CD8-positive, alpha-beta memory T cell (primary cell): ENCODE measurements at regions not wholly inside any gene's neighbourhood (a gene's known extent, or its start where the extent isn't known, plus 50 kb on each side); places are given as distances from the start of the nearest gene placed in this dataset.
A peak's percentile ranks its signal among the peaks of the same experiment; 100 is the strongest.

Source experiments
- CTCF ChIA-PET: fragments of 350-600 bp; sonication (Branson Sonifier 250); formaldehyde crosslinking; loops from one replicate; lab custom pipeline; 2021; ENCODE audit warnings: antibody characterized with exemption; lab: Charles Lee
- POLR2A ChIA-PET: fragments of 350-600 bp; sonication (Branson Sonifier 250); formaldehyde crosslinking; loops from one replicate; lab custom pipeline; 2021; ENCODE audit warnings: antibody characterized with exemption; lab: Charles Lee
- DNase-seq, 5 donors: peaks; one replicate each; pipeline versions ENCODE4 v3.0.0 to v3.0.0-alpha.2; 2020 to 2022; ENCODE audit warnings: mixed read lengths in 1 of 5
- H3K27ac ChIP-seq: one replicate; pipeline ENCODE4 v1.7.0; 2013; ENCODE audit warnings: low read depth, mild to moderate bottlenecking, low read length, moderate library complexity
- H3K27me3 ChIP-seq: 2 replicates; pipeline ENCODE4 v1.7.0; 2013; ENCODE audit warnings: low read length, mild to moderate bottlenecking; ENCODE audit not compliant: insufficient read depth, poor library complexity, severe bottlenecking
- H3K36me3 ChIP-seq: 2 replicates; pipeline ENCODE4 v1.7.0; 2013; ENCODE audit warnings: mild to moderate bottlenecking, low read length, moderate library complexity; ENCODE audit not compliant: insufficient read depth
- H3K4me1 ChIP-seq: 2 replicates; pipeline ENCODE4 v1.7.0; 2013; ENCODE audit warnings: mild to moderate bottlenecking, low read length, moderate library complexity; ENCODE audit not compliant: insufficient read depth
- H3K4me3 ChIP-seq: 2 replicates; pipeline ENCODE4 v1.7.0; 2013; ENCODE audit warnings: mild to moderate bottlenecking, low read length
- H3K9me3 ChIP-seq: 2 replicates; pipeline ENCODE4 v1.7.0; 2013; ENCODE audit warnings: mild to moderate bottlenecking, low read length
- H3K27ac Mint-ChIP-seq, 8 donors: one replicate each; pipeline ENCODE4 v1.8.0; 2020 to 2021; ENCODE audit warnings: mixed read lengths in 8 of 8, mild to moderate bottlenecking in 6 of 8, inconsistent platforms in 3 of 8, moderate library complexity in 3 of 8
- H3K27me3 Mint-ChIP-seq, 2 donors: one replicate each; pipeline ENCODE4 v1.8.0; 2020 to 2021; ENCODE audit warnings: mixed read lengths in 2 of 2, mild to moderate bottlenecking in 1 of 2, moderate library complexity in 1 of 2
- H3K36me3 Mint-ChIP-seq, 3 donors: one replicate each; pipeline ENCODE4 v1.8.0; 2020 to 2021; ENCODE audit warnings: mixed read lengths in 3 of 3, inconsistent platforms in 1 of 3, mild to moderate bottlenecking in 1 of 3
- H3K4me1 Mint-ChIP-seq, 3 donors: one replicate each; pipeline ENCODE4 v1.8.0; 2020 to 2021; ENCODE audit warnings: mixed read lengths in 3 of 3, inconsistent platforms in 1 of 3, mild to moderate bottlenecking in 1 of 3
- H3K4me3 Mint-ChIP-seq, 7 donors: one replicate each; pipeline ENCODE4 v1.8.0; 2020 to 2021; ENCODE audit warnings: mixed read lengths in 7 of 7, mild to moderate bottlenecking in 6 of 7, moderate library complexity in 4 of 7, inconsistent platforms in 2 of 7
- H3K9me3 Mint-ChIP-seq, 5 donors: one replicate each; pipeline ENCODE4 v1.8.0; 2020 to 2022; ENCODE audit warnings: mixed read lengths in 5 of 5, mild to moderate bottlenecking in 3 of 5, moderate library complexity in 2 of 5, inconsistent platforms in 1 of 5

- H3K27me3 Mint-ChIP-seq = no peaks in the 10 kb centered on the region
- H3K9me3 ChIP-seq = no peaks in the 10 kb centered on the region
- H3K4me1 Mint-ChIP-seq = no peaks in the 10 kb centered on the region
- H3K4me1 ChIP-seq = no peaks in the 10 kb centered on the region
- no peaks in the 10 kb centered on the region for H3K36me3 Mint-ChIP-seq
- no peak overlapping the region for H3K4me3 ChIP-seq
- H3K27ac Mint-ChIP-seq = no peak overlapping the region
- POLR2A ChIA-PET = no interaction called here
- no peak overlapping the region for H3K4me3 Mint-ChIP-seq
- peaks cover 0 to 8% (median 3%) of the 10 kb centered on the region in 5 donors for H3K9me3 Mint-ChIP-seq
- no peak overlapping the region for H3K27ac ChIP-seq
- no peaks in the 10 kb centered on the region for H3K27me3 ChIP-seq
- DNase-seq = no peak
- CTCF ChIA-PET = no interaction called here
- H3K36me3 ChIP-seq = no peaks in the 10 kb centered on the region
Observed at GRCh38 chr1:213751064-213751397, 236.7 kb upstream of the PROX1 start.

- peak overlapping the region in 1 of 7 donors; percentile 63 for H3K4me3 Mint-ChIP-seq
- H3K27ac Mint-ChIP-seq = no peak overlapping the region
- no peaks in the 10 kb centered on the region for H3K36me3 Mint-ChIP-seq
- no peaks in the 10 kb centered on the region for H3K4me1 Mint-ChIP-seq
- Histone ChIP-seq H3K27ac (no peak overlapping the region), H3K27me3 (no peaks in the 10 kb centered on the region), H3K9me3 (no peaks in the 10 kb centered on the region), H3K4me3 (no peak overlapping the region), H3K36me3 (no peaks in the 10 kb centered on the region), H3K4me1 (peaks cover 7% of the 10 kb centered on the region)
- CTCF ChIA-PET = no interaction called here
- H3K9me3 Mint-ChIP-seq = peaks cover 0 to 12% (median 2%) of the 10 kb centered on the region in 5 donors
- POLR2A ChIA-PET = no interaction called here
- no peak for DNase-seq
- peaks cover 0 to 7% of the 10 kb centered on the region in 2 donors for H3K27me3 Mint-ChIP-seq
Observed at GRCh38 chr1:213759359-213760181, 228.2 kb upstream of the PROX1 start.

GRCh38 chr1:213761845-213762407 lies 225.8 kb upstream of the PROX1 start:
- no peak overlapping the region for H3K4me3 Mint-ChIP-seq
- no peaks in the 10 kb centered on the region for H3K27me3 ChIP-seq
- DNase-seq = peak in 1 of 5 donors; percentile 28
- H3K9me3 Mint-ChIP-seq = peaks cover 0 to 9% (median 2%) of the 10 kb centered on the region in 5 donors
- H3K27me3 Mint-ChIP-seq = peaks cover 0 to 4% of the 10 kb centered on the region in 2 donors
- H3K36me3 ChIP-seq = no peaks in the 10 kb centered on the region
- POLR2A ChIA-PET = no interaction called here
- CTCF ChIA-PET = no interaction called here
- H3K4me1 Mint-ChIP-seq = no peaks in the 10 kb centered on the region
- no peaks in the 10 kb centered on the region for H3K9me3 ChIP-seq
- no peak overlapping the region for H3K4me3 ChIP-seq
- no peak overlapping the region for H3K27ac Mint-ChIP-seq
- H3K27ac ChIP-seq = no peak overlapping the region
- H3K36me3 Mint-ChIP-seq = no peaks in the 10 kb centered on the region
- H3K4me1 ChIP-seq = peaks cover 7% of the 10 kb centered on the region

- no peak overlapping the region for H3K4me3 ChIP-seq
- POLR2A ChIA-PET = no interaction called here
- H3K27me3 ChIP-seq = no peaks in the 10 kb centered on the region
- H3K27ac ChIP-seq = no peak overlapping the region
- Mint-ChIP-seq H3K9me3 (peaks cover 0 to 12% (median 4%) of the 10 kb centered on the region in 5 donors), H3K27ac (no peak overlapping the region), H3K4me1 (no peaks in the 10 kb centered on the region), H3K36me3 (no peaks in the 10 kb centered on the region), H3K27me3 (no peaks in the 10 kb centered on the region), H3K4me3 (no peak overlapping the region)
- H3K4me1 ChIP-seq = no peaks in the 10 kb centered on the region
- H3K9me3 ChIP-seq = no peaks in the 10 kb centered on the region
- CTCF ChIA-PET = no interaction called here
- DNase-seq = no peak
- H3K36me3 ChIP-seq = no peaks in the 10 kb centered on the region
Observed at GRCh38 chr1:213767683-213768082, 220.1 kb upstream of the PROX1 start.

- H3K4me3 Mint-ChIP-seq = no peak overlapping the region
- H3K27me3 Mint-ChIP-seq = peaks cover 0 to 1% of the 10 kb centered on the region in 2 donors
- no peaks in the 10 kb centered on the region for H3K36me3 Mint-ChIP-seq
- H3K27ac ChIP-seq = no peak overlapping the region
- POLR2A ChIA-PET = no interaction called here
- no peak for DNase-seq
- H3K36me3 ChIP-seq = no peaks in the 10 kb centered on the region
- H3K4me1 Mint-ChIP-seq = no peaks in the 10 kb centered on the region
- H3K4me3 ChIP-seq = no peak overlapping the region
- no peaks in the 10 kb centered on the region for H3K27me3 ChIP-seq
- CTCF ChIA-PET = no interaction called here
- H3K9me3 Mint-ChIP-seq = peaks cover 0 to 5% (median 3%) of the 10 kb centered on the region in 5 donors
- H3K9me3 ChIP-seq = no peaks in the 10 kb centered on the region
- no peaks in the 10 kb centered on the region for H3K4me1 ChIP-seq
- H3K27ac Mint-ChIP-seq = no peak overlapping the region
Observed at GRCh38 chr1:213772128-213773063, 215.4 kb upstream of the PROX1 start.

- ChIA-PET CTCF (no interaction called here), POLR2A (no interaction called here)
- peaks cover 0 to 4% (median 1%) of the 10 kb centered on the region in 5 donors for H3K9me3 Mint-ChIP-seq
Observed at GRCh38 chr1:213773975-213774374, 213.8 kb upstream of the PROX1 start.

GRCh38 chr1:213776969-213777368 lies 210.8 kb upstream of the PROX1 start:
- Histone ChIP-seq H3K4me3 (no peak overlapping the region), H3K4me1 (no peaks in the 10 kb centered on the region), H3K27ac (no peak overlapping the region), H3K27me3 (no peaks in the 10 kb centered on the region), H3K36me3 (no peaks in the 10 kb centered on the region), H3K9me3 (no peaks in the 10 kb centered on the region)
- Mint-ChIP-seq H3K9me3 (peaks cover 1 to 6% (median 4%) of the 10 kb centered on the region in 5 donors), H3K4me1 (no peaks in the 10 kb centered on the region), H3K27ac (no peak overlapping the region), H3K4me3 (no peak overlapping the region), H3K36me3 (peaks cover 0 to 3% (median 0%) of the 10 kb centered on the region in 3 donors), H3K27me3 (peaks cover 0 to 1% of the 10 kb centered on the region in 2 donors)
- ChIA-PET CTCF (interaction anchor here (1.1 kb wide), 1 partner anchor 12 kb away, joined by 4 read pairs; no protein-coding TSS in a partner anchor), POLR2A (no interaction called here)
- no peak for DNase-seq

More at GRCh38 chr1:213773975-213774374, 213.8 kb upstream of the PROX1 start:
- Histone ChIP-seq H3K36me3 (no peaks in the 10 kb centered on the region), H3K4me3 (no peak overlapping the region), H3K27ac (no peak overlapping the region), H3K9me3 (no peaks in the 10 kb centered on the region), H3K4me1 (no peaks in the 10 kb centered on the region), H3K27me3 (no peaks in the 10 kb centered on the region)
- Mint-ChIP-seq H3K27me3 (peaks cover 0 to 1% of the 10 kb centered on the region in 2 donors), H3K4me3 (no peak overlapping the region), H3K36me3 (peaks cover 0 to 3% (median 0%) of the 10 kb centered on the region in 3 donors), H3K4me1 (no peaks in the 10 kb centered on the region), H3K27ac (no peak overlapping the region)
- DNase-seq = no peak
